ENCODE measurements at regions not wholly inside any gene's neighbourhood (a gene's known extent, or its start where the extent isn't known, plus 50 kb on each side); places are given as distances from the start of the nearest gene placed in this dataset.

DNA sequence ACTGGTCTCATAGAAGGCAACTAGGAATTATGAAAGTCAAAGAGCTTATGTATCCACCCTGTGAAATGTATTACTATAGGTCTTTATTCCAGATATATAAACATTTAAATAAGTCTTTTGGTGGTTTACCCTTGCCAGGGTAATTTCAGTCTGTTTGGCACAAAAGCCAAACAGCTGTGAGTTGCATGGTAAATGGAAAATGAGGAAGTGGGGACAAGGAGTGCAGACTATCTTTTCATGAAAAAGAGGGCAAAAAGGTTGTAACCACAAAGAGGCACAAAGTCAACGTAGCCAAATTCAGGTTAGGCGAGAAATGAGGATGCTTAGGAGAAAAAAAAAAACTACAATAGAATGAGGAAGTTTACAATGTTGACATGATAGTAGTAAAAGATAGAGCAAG lies 492.3 kb upstream of the PRMT6 start:
- in situ Hi-C loops (cut with MboI; ENCODE audit: low pct_unique_long_range_greater_than_20kb, low sequenced_read_pairs, unreplicated experiment) = no loop called here
- TF ChIP-seq CTCF (IDR thresholded peaks at IDR 0.05; ENCODE audit: extremely low read depth, insufficient read depth, missing control alignments) = no peak
- no peak for DNase-seq (ENCODE audit: low spot score)

GRCh38 chr1:106568201-106568974 lies 488.1 kb upstream of the PRMT6 start:
- in situ Hi-C loops (cut with MboI; ENCODE audit: low pct_unique_long_range_greater_than_20kb, low sequenced_read_pairs, unreplicated experiment) = no loop called here
- no peak for TF ChIP-seq CTCF (IDR thresholded peaks at IDR 0.05; ENCODE audit: extremely low read depth, insufficient read depth, missing control alignments)
- no peak for DNase-seq (ENCODE audit: low spot score)

DNA sequence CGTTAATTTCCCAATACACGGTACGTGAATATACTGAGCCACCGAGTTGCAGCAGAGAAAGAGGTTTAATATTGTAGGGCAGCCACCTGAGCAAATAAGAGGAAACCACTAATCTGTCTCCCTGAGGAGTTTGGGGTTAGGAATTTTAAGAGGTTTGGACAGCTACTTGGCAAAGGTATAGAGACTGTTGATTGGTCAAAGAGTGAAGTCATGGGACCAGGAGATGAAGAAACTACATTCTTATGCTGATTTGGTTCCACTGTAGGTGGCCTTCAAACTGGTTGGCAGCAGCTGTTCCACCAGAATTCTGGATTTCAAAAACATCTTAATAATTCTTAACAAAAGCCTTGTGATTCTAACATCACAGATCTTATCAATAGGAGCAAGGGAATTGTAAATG lies 485.4 kb upstream of the PRMT6 start:
- in situ Hi-C loops (cut with MboI; ENCODE audit: low pct_unique_long_range_greater_than_20kb, low sequenced_read_pairs, unreplicated experiment) = no loop called here
- DNase-seq (ENCODE audit: low spot score) = no peak
- TF ChIP-seq CTCF (IDR thresholded peaks at IDR 0.05; ENCODE audit: extremely low read depth, insufficient read depth, missing control alignments) = no peak

GRCh38 chr1:106584107-106584506 lies 472.4 kb upstream of the PRMT6 start:
- DNase-seq (ENCODE audit: low spot score) = no peak
- no peak for TF ChIP-seq CTCF (IDR thresholded peaks at IDR 0.05; ENCODE audit: extremely low read depth, insufficient read depth, missing control alignments)
- in situ Hi-C loops (cut with MboI; ENCODE audit: low pct_unique_long_range_greater_than_20kb, low sequenced_read_pairs, unreplicated experiment) = no loop called here

GRCh38 chr1:106584676-106585075 lies 471.8 kb upstream of the PRMT6 start:
- TF ChIP-seq CTCF (IDR thresholded peaks at IDR 0.05; ENCODE audit: extremely low read depth, insufficient read depth, missing control alignments) = no peak
- in situ Hi-C loops (cut with MboI; ENCODE audit: low pct_unique_long_range_greater_than_20kb, low sequenced_read_pairs, unreplicated experiment) = no loop called here
- DNase-seq (ENCODE audit: low spot score) = no peak

- in situ Hi-C loops (cut with MboI; ENCODE audit: low pct_unique_long_range_greater_than_20kb, low sequenced_read_pairs, unreplicated experiment) = no loop called here
- no peak for DNase-seq (ENCODE audit: low spot score)
- no peak for TF ChIP-seq CTCF (IDR thresholded peaks at IDR 0.05; ENCODE audit: extremely low read depth, insufficient read depth, missing control alignments)
Observed at GRCh38 chr1:106600626-106601025, 455.8 kb upstream of the PRMT6 start.

Measured in GM13977 (cell line).